Prostate gland (tissue), 2 donors: ENCODE measurements at regions not wholly inside any gene's neighbourhood (a gene's known extent, or its start where the extent isn't known, plus 50 kb on each side); places are given as distances from the start of the nearest gene placed in this dataset.

ENCODE experiments used
- DNase-seq: peaks from one replicate; pipeline ENCODE4 v3.0.0-alpha.2; 2019; ENCODE audit warnings: low spot score
- H3K27ac ChIP-seq, 2 donors: fragments of 200-600 bp; sonication (generic); 2 replicates each; pipeline ENCODE4 v1.5.1; 2017 to 2019
- H3K27me3 ChIP-seq: fragments of 200-600 bp; sonication (generic); replicated peaks from 2 replicates; pipeline ENCODE4 v1.5.1; 2019; ENCODE audit not compliant: insufficient read depth
- H3K36me3 ChIP-seq, 2 donors: fragments of 200-600 bp; sonication (generic); 1 replicate in 1 of 2; 2 replicates in 1 of 2; pipeline versions ENCODE4 v1.5.1 to v1.8.1; 2017 to 2019
- H3K4me1 ChIP-seq: fragments of 200-600 bp; sonication (generic); replicated peaks from 2 replicates; pipeline ENCODE4 v1.5.1; 2019
- H3K4me3 ChIP-seq, 2 donors: fragments of 200-600 bp; sonication (generic); 2 replicates each; pipeline ENCODE4 v1.5.1; 2017 to 2019
- H3K9me3 ChIP-seq: fragments of 200-600 bp; sonication (generic); 2 replicates; pipeline ENCODE4 v1.5.1; 2017
- POLR2A ChIP-seq: fragments of 450-650 bp; IDR thresholded peaks from one replicate; pipeline ENCODE4 v1.6.1; 2016; ENCODE audit warnings: antibody characterized with exemption, mild to moderate bottlenecking
- POLR2AphosphoS5 ChIP-seq: sonication (generic); formaldehyde crosslinking; IDR thresholded peaks from one replicate; pipeline ENCODE4 v1.6.1; 2017; ENCODE audit warnings: antibody characterized with exemption
- WGBS: methylation state at CpG from one replicate; pipeline ENCODE4 v1.1.5; 2018; 5-methylcytosine and 5-hydroxymethylcytosine counted together
- intact Hi-C: fragments of 100-400 bp; cut with DNase I; formaldehyde crosslinking; loops from one replicate; pipeline ENCODE4 v1.14.2; 2022
- TF ChIP-seq, protein P1 (sequence below), 4 experiments: fragments of 200-600 bp in 2 of 4; fragments of 450-650 bp in 2 of 4; sonication (generic) in 2 of 4; IDR thresholded peaks; 1 replicate in 3 of 4; 2 replicates in 1 of 4; pipeline ENCODE4 v1.5.1; 2016 to 2019; ENCODE audit warnings: antibody characterized with exemption in 4 of 4, mild to moderate bottlenecking in 2 of 4, moderate library complexity in 2 of 4

DNA sequence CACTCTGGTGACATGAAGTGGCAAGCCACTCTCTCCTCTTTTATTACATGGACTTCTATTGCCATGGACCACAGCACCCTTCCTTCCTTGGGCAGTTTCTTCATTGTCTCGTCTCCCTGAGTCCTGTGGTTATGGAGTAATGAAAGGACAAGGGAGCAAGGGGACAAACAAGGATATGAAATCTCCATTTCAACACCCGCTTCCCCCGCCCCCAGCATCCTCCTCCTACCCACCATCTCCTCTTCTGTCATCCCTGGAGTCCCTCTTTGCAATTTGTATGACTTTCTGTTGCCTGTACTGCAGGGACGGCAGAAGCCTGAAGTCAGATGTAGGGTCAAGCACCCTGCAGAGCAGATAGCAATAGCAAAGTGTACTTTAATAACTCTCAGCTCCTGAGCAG lies 300.7 kb upstream of the CLINT1 start:
- no peak for DNase-seq
- 91% methylated on average over 4 of the region's 4 CpGs for WGBS
- Histone ChIP-seq H3K9me3 (no peaks in the 10 kb centered on the region), H3K36me3 (no peaks in the 10 kb centered on the region), H3K4me1 (no peaks in the 10 kb centered on the region), H3K4me3 (no peak overlapping the region), H3K27ac (no peak overlapping the region), H3K27me3 (no peaks in the 10 kb centered on the region)
- TF ChIP-seq POLR2A (no peak), POLR2AphosphoS5 (no peak)
- TF ChIP-seq, protein P1, sequence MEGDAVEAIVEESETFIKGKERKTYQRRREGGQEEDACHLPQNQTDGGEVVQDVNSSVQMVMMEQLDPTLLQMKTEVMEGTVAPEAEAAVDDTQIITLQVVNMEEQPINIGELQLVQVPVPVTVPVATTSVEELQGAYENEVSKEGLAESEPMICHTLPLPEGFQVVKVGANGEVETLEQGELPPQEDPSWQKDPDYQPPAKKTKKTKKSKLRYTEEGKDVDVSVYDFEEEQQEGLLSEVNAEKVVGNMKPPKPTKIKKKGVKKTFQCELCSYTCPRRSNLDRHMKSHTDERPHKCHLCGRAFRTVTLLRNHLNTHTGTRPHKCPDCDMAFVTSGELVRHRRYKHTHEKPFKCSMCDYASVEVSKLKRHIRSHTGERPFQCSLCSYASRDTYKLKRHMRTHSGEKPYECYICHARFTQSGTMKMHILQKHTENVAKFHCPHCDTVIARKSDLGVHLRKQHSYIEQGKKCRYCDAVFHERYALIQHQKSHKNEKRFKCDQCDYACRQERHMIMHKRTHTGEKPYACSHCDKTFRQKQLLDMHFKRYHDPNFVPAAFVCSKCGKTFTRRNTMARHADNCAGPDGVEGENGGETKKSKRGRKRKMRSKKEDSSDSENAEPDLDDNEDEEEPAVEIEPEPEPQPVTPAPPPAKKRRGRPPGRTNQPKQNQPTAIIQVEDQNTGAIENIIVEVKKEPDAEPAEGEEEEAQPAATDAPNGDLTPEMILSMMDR (IDR thresholded peaks at IDR 0.05), result no peak
- intact Hi-C loops, result no loop called here

DNA sequence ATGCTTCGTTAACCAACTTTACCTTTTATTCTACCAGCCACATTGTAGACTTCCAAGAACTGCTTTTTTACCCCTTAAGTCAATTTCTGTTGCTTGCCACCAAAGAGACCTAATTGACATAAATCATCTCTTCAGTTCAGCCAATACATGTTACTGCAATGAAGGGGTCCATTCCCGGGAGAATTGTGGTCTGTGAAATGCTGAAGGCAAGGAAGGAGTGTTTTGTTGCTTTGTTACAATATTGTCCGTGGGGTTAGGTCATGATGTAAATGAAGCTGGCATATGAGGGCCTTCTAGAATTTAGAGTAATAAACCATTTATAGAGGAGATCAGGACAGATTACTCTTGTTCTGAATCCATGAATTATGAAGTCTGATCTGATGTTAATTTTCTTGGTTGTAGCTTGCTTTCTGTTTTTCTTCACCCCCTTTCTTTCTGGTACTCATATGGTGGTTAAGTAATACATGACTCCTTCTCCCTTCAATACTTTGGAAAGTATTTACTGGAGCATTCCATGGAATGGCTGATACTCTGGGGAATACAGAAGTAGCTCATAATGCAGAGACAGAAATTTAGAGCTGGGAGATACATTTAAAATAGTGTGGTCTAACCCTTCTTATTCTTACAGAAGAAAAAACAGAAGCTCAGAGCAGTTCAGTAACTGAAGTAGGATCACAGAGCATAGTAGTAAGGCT lies 297.0 kb upstream of the CLINT1 start:
- Histone ChIP-seq H3K4me1 (no peaks in the 10 kb centered on the region), H3K9me3 (no peaks in the 10 kb centered on the region), H3K36me3 (no peaks in the 10 kb centered on the region), H3K4me3 (no peak overlapping the region), H3K27ac (no peak overlapping the region), H3K27me3 (no peaks in the 10 kb centered on the region)
- TF ChIP-seq, protein P1 (IDR thresholded peaks at IDR 0.05), result no peak
- TF ChIP-seq POLR2A, result no peak
- TF ChIP-seq POLR2AphosphoS5, result no peak
- intact Hi-C loops, result no loop called here
- DNase-seq, result no peak
- WGBS, result 81% methylated on average over 3 of the region's 3 CpGs

DNA sequence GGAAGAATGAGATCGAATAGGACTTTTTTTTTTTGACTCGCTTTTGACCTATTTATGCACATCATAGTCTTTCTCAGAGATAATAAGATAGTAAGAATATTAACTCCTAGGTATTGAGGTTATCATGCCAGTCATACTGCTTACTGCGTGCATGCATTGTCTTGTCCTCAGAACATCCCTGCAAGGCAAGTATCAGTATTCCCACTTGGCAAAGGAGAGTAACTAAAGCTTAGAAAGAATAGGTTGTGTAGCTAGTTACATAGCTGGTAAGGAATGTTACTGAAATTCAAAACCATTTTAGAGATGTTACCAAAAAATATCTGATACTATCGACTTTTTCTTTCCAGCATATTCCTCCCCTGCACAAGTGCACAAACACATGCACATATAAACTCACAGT lies 296.1 kb upstream of the CLINT1 start:
- H3K27me3 ChIP-seq, result no peaks in the 10 kb centered on the region
- no peak overlapping the region for H3K27ac ChIP-seq
- no peaks in the 10 kb centered on the region for H3K4me1 ChIP-seq
- no peak for DNase-seq
- H3K4me3 ChIP-seq, result no peak overlapping the region
- H3K36me3 ChIP-seq, result no peaks in the 10 kb centered on the region
- TF ChIP-seq, protein P1 (IDR thresholded peaks at IDR 0.05), result no peak
- no peak for TF ChIP-seq POLR2A
- no peak for TF ChIP-seq POLR2AphosphoS5
- no peaks in the 10 kb centered on the region for H3K9me3 ChIP-seq
- 43% methylated on average over 4 of the region's 4 CpGs for WGBS
- intact Hi-C loops, result no loop called here

DNA sequence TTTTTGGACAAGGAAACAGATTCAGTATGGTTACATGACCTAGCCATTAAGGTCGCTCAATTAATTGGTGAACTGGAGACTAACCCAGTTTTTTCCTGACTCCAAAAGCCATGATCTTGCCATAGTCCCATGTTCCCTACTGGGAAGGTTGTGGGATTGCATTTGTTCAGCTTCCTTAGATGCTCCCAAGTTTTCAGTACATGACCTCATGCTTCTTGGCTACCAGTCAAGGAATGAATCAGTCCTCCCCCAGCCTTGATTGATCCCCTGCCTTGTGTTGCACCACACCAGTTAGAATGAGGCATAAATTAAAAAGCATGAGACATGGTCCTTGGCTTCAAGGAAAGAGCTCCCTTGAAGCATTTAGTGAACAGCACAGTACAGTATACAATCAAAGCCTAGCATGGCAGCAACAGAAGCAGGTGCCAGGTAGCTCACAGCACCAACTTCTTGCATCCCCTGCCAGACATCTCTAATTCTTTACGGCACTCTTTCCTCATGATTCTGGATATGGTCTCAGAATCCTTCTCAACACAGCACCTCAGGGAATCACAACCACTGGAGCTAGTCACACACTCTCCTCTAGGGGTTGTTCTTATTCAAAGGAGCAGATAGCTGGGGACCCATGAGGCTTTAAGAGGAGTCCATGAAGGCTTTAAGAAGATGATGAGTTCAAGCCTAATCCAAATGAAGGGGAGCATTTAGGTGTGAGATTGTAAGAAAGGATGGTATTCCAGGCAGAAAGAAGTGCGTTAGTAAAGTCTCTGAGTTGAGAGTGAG lies 295.5 kb upstream of the CLINT1 start:
- TF ChIP-seq POLR2A, result no peak
- TF ChIP-seq POLR2AphosphoS5, result no peak
- Histone ChIP-seq H3K4me1 (no peaks in the 10 kb centered on the region), H3K27ac (no peak overlapping the region), H3K9me3 (no peaks in the 10 kb centered on the region), H3K4me3 (no peak overlapping the region), H3K27me3 (no peaks in the 10 kb centered on the region), H3K36me3 (no peaks in the 10 kb centered on the region)
- DNase-seq, result no peak
- WGBS, result 85% methylated on average over 3 of the region's 3 CpGs
- intact Hi-C loops, result no loop called here

DNA sequence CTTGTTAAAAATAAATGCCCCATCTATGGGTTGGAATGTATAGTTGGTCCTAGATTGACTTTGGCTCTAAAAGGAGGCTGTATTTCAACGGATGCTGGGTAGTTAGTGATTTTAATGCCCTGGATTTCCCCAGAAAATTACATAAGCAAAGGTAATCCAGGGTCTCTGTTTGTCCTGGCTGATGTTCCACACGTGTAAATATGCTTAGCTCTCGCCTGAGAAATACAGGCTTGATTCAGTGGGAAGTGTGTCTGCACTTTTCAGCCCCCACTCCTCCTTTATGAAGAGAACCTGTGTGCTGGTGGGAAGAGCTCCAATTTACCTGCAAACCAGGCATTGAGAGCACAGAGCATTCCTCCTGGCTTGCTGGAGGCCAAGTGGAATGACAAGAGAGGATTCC lies 294.6 kb upstream of the CLINT1 start:
- no peaks in the 10 kb centered on the region for H3K36me3 ChIP-seq
- H3K9me3 ChIP-seq, result no peaks in the 10 kb centered on the region
- intact Hi-C loops, result no loop called here
- TF ChIP-seq POLR2A (no peak), POLR2AphosphoS5 (no peak)
- TF ChIP-seq, protein P1 (IDR thresholded peaks at IDR 0.05), result no peak
- WGBS, result 37% methylated on average over 3 of the region's 3 CpGs
- no peaks in the 10 kb centered on the region for H3K4me1 ChIP-seq
- H3K27me3 ChIP-seq, result no peaks in the 10 kb centered on the region
- DNase-seq, result no peak
- no peak overlapping the region for H3K4me3 ChIP-seq
- H3K27ac ChIP-seq, result no peak overlapping the region
